ENCODE measurements at regions not wholly inside any gene's neighbourhood (a gene's known extent, or its start where the extent isn't known, plus 50 kb on each side); places are given as distances from the start of the nearest gene placed in this dataset.
A peak's percentile ranks its signal among the peaks of the same experiment; 100 is the strongest.
"Not testable (repeated sequence)": the region's sequence is repeated elsewhere in the genome, so short reads cannot be mapped to it uniquely, and the experiment has no call there.

DNA sequence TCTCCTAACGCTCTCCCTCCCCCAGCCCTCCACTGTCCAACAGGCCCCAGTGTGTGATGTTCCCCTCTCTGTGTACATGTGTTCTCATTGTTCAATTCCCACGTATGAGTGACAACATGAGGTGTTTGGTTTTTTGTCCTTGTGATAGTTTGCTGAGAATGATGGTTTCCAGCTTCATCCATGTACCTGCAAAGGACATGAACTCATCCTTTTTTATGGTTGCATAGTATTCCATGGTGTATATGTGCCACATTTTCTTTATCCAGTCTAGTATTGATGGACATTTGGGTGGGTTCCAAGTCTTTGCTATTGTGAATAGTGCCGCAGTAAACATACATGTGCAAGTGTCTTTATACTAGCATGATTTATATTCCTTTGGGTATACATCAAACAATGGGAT lies 347.4 kb downstream of the MAGEE1 start:
- not testable (repeated sequence) for DNase-seq

DNA sequence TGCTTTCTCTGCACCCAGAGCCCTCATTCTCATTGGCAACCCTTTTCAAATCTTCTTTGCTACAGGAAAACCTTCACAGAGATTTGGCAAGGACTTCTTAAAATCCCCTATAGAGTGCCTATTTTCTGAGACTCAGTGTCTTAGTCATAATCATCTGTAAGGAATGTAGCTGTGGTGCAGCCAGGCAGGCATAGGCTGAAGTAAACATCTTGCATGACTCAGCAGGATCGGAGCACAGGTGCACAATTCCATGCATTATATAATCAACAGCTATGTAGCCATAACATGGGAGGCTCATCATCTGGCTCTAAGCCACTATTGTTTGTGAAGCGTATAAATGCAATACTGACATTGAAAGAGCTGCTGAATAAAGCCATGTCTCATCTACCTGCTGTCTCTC lies 368.8 kb downstream of the MAGEE1 start:
- peak; percentile 43 for DNase-seq

DNA sequence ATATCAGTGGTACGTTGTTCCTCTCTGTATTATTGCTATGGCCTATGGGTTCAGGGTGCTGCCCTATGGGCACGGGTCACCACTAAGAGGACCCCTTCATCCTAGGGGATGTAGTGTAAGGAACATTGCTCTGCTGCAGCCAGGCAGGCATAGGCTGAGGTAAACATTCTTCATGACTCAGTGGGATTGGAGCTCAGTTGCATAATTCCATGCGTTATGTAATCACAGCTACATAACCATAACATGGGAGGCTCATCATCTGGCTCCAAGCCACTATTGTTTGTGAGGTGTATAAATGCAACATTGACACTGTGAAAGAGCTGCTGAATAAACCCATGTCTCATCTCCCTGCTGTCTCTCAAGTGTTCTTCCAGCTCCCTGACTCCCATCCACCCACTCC lies 375.2 kb downstream of the MAGEE1 start:
- DNase-seq = no peak

DNA sequence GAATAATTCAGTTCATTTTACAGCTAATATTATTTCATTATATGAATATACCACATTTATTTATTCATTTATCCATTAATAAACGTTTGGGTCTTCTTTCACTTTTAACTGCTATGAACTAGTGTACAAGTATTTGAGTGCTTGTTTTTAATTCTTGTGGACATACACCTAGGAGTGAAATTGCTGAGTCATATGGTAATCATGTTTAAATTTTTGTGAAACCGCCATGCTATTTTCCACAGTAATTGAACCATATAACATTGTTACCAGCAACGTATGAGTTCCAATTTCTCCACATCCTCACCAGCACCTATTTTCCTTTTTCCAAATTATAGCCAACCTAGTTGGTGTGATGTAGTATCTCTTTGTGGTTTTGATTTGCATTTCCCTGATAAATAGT lies 388.2 kb downstream of the MAGEE1 start:
- DNase-seq = no peak

DNA sequence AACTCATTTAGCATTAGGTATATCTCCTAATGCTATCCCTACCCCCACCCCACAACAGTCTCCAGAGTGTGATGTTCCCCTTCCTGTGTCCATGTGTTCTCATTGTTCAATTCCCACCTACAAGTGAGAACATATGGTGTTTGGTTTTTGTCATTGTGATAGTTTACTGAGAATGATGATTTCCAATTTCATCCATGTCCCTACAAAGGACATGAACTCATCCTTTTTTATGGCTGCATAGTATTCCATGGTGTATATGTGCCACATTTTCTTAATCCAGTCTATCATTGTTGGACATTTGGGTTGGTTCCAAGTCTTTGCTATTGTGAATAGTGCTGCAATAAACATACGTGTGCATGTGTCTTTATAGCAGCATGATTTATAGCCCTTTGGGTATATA lies 389.8 kb downstream of the MAGEE1 start:
- not testable (repeated sequence) for DNase-seq

DNA sequence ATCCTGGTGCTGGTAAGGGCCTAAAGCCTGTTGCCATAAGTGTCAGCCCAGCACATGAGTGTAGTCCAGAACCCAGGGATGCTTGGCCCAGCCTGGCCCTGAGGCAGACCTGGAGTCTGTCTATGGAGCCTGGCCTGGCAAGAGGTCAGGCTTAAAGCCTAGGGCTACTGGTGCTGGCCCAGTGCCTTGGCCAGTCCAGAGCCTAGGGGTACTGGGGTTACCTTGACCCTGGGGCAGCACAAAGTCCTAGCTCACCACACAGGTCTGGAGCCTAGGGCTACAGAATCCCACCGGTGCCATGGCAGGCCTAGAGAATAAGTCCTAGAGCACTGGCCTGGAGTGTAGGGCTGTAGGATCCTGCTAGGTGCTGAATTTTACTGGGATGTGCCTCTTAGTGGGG lies 393.8 kb downstream of the MAGEE1 start:
- no peak for DNase-seq

DNA sequence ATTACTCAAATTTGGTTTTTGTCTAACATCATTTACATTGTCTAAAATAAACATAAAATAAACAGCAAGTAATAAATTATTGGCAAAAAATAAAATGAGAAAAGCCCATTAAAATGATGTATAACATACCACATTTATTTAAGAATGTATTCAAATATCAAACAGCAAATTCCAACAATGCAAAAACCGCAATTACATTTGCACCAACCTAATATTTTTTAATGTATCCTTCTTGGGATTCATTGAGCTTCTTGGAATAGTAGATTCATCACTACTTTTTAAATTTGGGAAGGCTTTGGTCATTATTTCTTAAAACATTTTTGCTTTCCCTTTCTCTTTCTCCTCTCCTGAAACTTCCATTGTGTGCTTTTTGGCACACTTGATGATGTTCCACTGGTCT lies 400.2 kb downstream of the MAGEE1 start:
- DNase-seq = no peak

DNA sequence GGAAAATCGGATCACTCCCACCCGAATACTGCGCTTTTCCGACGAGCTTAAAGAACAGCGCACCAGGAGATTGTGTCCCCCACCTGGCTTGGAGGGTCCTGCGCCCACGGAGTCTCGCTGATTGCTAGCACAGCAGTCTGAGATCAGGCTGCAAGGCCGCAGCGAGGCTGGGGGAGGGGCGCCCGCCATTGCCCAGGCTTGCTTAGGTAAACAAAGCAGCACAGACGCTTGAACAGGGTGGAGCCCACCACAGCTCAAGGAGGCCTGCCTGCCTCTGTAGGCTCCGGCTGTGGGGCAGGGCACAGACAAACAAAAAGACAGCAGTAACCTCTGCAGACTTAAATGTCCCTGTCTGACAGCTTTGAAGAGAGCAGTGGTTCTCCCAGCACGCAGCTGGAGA lies 413.4 kb downstream of the MAGEE1 start:
- not testable (repeated sequence) for DNase-seq

DNA sequence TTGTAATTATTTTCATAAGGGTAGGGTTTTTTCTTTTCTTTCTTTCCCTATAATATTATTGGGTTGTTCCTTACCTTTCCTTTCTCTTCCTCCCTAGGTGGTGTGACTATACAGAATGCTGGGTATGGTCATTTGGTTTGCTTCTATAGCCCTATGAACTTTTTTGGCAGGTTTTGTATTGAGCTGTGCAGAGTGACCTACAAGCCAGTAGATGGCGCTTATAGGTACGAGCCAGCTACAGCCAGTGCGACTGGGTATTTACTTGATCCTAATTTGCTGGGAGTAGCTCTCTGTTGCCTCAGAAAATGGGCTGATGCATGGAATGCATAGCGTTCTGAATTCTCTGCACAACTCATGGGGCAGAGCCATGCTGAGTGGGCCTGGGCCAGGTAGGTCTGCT lies 423.3 kb downstream of the MAGEE1 start:
- peak; percentile 4 for DNase-seq

DNA sequence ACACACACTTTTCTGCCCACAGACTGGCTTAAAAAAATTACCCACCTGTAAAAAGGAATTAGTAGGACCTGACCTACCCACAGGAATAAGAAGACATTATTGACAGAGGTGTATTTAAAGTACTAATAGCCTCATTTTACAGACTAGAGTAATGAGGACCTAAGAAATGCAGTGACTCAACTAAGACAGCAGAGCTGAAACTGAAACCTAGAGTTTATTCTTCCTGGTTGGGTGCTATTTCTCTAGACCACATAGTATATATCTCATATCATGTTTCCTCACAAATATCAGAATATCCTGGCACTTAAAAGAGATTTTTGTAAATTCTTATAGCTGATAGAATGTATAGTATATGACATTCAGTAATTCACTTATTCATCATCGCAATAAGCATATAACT lies 435.0 kb downstream of the MAGEE1 start:
- no peak for DNase-seq

DNA sequence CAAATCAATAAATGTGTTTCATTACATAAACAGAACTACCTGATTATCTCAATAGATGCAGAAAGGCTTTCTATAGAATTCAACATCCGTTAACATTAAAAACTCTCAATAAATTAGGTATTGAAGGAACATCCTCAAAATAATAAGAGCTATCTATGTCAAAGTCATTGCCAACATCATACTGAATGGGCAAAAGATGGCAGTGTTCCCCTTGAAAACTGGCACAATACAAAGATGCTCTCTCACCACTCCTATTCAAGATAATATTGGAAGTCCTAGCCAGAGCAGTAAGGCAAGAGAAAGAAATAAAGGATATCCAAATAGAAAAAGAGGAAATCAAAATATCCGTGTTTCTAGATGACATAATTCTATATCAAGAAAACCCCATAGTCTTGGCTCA lies 466.4 kb downstream of the MAGEE1 start:
- no peak for DNase-seq

DNA sequence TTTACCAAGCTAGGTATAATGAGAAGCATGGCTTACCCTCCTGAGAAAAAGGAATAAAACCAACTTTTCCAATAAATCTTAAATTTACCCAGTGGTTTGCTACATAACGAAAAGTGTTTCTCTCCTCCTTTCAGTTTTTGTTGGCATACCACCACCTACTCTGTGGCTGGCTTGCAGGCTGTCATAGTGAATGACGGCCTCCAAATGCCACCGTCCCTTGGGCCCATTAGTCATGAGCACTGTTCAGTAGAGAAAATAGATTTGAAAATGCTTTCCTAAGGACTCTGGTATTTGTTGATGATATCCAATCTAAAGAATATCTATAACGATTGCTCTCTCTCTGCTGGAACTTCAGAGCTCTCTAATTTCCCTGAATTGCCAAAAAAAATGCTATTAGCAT lies 488.3 kb downstream of the MAGEE1 start:
- no peak for DNase-seq

DNA sequence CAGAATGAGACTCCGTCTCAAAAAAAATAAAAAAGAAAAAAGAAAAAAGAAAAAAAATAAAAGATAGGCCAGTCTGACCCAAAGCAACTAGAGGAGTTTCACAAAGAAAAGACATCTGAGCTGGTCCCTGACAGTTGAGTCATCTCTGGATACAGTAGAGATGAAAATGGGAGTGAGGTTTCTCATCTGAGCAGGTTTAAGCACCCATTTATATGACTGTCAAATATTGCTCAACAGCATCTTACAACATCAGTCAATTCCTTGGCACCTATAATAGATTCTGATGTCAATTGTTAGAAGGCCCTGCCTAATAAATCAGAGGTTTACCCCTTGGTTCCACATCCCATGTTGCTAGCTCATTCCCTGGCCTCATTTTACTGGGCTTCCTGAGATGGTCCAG lies 490.5 kb downstream of the MAGEE1 start:
- DNase-seq = no peak

DNA sequence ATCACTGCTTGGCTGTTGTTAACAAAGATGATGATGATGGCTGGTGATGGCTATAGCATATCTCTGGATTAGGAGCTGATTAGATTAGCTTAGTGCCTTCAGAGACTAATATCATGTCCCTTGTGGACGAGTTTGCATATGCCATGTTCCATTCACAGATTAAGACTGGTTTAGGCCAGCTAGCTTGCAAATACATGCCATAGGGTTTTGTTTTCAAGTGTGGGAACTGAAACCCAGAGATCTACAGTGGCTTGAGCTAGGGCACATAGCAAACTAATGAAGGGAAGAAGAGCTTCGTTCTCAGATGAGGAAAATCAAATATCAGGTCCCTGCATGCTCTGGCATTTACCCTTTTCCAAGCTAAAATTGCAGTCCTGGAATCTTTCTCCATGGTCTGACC lies 492.3 kb downstream of the MAGEE1 start:
- no peak for DNase-seq

DNA sequence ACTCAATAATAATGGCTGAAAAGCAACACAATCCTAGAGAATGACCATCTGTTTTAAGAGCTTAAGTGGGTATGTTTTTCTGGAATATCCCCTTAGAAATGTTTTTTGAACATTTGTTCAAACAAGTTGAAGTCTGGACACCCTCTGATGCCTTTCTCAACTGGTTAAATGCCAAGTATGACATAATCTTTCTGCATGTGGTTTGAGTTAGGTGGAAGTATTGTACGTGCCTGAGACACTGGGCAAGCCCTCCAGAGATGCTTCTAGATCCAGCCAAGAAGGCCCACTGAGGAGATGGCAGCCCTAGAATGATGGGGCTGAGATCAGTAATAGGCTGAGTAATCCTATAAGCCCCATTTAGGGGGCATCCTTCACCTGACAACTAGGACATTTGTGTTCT lies 493.1 kb downstream of the MAGEE1 start:
- DNase-seq = no peak

DNA sequence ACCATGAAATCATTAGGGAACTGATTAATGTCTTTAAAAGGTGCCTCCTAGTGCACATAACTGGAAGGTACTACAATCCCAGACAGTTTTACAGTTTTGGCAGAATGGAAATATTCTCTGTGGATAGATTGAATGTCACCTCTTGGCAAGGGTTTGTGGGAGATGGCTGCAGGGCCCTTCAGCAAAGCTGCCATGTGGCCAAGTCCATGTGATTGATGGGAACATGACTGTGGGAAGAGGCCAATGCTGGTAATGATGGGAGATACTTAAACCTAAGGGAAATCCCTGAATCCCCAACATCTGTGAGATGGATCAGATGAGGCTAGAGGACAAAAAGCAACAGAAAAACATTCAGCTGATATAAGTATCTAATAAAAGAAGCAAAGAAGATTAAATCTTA lies 493.7 kb downstream of the MAGEE1 start:
- DNase-seq = no peak

DNA sequence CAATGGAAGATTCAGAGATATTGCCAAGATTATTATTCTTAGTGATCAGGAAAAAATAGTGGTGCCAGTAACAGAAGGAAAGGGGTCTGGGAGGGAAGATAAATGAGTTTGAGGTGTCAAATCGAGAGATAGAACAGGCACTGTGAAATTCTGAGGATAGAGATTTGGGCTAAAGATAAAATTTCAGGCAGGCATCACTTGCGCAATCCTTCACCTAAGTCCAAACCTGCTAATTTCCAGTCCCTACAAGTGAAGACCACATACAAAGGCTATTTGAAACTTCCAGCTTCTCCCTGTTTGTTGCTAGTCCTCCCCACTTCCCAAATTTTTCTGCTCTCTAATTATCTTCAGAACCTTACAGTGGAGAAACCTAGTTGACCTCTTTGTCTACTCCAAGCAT lies 494.6 kb downstream of the MAGEE1 start:
- no peak for DNase-seq

DNA sequence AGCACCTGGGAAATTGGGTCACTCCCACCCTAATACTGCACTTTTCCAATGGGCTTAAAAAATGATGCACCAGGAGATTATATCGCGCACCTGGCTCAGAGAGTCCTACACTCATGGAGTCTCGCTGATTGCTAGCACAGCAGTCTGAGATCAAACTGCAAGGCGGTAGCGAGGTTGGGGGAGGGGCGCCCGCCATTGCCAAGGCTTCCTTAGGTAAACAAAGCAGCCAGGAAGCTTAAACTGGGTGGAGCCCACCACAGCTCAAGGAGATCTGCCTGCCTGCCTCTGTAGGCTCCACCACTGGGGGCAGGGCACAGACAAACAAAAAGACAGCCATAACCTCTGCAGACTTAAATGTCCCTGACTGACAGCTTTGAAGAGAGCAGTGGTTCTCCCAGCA lies 497.1 kb downstream of the MAGEE1 start:
- DNase-seq = not testable (repeated sequence)

DNA sequence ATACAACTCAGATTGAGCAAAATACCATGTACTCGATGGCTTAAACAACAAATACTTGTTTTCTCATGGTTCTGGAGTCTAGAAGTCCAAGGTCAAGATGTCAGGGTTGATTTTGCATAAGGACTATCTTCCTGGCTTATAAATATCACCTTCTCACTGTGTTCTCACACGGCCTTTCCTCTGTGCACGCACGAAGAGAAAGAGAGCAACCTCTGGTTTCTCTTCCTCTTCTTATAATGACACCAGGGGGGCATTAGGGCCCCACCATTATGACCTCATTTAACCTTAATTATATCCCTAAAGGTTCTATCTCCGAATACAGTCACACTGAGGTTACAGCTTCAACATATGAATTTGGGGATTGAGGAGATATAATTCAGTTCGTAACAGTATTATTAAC lies 504.0 kb downstream of the MAGEE1 start:
- no peak for DNase-seq

DNA sequence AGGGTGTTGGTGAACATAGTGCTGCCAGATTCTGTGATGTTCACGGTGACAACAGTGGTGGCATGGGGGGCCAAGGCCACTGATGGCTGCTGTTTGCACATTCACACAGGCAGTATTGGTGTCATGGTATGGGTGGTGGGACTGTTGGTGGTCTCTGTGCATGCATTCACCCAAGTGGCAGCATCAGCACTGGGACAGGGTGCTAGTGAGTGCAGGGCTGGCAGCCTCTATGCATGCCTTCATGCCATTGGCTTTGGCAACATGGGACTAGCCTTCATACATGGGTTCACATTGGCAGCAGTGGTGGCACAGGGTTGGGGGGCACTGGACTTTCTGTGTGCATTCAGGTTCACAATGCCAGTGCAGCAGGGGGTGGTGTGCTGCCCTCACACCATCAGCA lies 489.7 kb upstream of the FGF16 start:
- no peak for DNase-seq

DNA sequence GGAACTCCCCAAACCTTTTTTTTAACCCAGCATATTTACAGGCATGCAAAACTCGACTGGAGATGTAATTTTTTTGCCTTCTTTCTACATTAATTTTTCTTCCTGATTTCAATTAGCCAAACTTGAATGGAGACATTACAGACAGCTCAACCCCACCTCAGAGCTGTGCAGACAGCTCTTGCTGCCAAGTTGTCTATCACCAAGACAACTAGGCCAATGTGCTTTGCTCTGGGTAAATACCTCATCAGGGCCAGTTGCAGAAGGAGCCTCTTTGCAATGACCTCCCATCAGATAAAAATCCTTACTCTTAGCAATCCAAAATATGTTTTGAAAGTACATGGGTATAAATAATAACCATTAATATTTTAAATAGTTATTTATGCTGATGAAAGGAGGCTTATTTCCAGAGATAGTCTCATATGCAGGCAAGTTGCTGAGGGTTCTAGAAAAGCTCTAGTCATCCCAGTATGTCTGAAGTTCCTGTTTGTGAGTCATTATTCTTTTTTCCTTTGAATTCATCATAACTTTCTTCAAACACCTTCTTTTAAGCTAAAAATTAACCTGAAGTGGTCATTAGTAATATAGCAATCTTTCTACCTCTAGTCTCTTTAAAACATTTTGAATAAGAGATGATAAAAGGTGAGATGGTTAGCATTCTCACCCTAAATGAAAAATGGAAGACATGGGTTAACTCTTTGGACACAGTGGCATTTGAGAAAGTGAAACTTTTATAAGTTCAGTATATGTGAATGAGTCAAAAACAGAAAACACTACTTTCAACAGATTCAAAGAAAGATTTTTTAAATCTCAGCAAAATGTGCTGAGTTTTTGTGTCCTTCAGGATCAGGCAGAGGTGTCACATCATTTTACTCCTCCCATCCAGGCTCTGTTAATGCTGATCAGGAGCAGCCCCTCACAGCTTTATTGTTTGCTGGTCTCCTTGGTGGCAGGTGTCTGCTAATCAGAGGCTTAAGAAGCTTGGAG lies 475.5 kb upstream of the FGF16 start:
- DNase-seq = no peak

DNA sequence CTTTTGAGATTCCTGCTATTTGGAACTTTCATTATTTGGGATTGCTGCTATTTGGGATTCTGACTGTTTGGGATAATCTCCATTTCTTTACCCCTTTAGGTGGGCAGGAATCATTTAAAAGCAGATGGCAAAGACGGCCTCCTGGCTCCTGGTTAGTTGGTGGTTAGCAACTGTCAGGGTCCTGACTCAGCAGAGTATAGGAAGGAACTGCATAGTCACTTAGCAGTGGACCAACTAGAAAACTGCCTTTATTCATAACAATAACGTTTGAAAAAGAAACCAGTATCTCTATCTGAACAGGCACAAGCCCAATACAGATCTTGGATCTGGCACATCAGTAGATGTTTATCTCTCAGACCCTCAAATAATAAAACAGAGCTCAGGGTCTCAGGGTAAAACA lies 469.7 kb upstream of the FGF16 start:
- no peak for DNase-seq

DNA sequence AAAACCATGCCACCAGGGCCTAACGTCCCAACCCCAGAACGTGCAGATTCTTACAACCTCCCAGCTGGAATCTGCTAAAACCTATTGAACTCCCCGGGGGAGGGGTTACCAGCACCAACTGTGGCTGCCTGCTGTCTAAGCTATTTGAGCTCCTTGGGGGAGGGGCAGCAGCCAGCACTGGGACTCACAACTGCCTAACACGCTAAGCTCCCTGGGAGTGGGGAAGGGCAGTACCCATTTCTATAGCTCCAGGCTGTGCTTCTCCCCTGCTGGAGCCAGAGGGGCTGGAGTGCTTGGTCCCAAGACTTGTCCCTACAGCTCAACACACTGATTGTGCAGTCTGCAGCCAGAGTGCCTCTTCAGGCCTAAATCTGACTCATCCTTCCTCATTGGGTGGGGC lies 459.8 kb upstream of the FGF16 start:
- DNase-seq = no peak

DNA sequence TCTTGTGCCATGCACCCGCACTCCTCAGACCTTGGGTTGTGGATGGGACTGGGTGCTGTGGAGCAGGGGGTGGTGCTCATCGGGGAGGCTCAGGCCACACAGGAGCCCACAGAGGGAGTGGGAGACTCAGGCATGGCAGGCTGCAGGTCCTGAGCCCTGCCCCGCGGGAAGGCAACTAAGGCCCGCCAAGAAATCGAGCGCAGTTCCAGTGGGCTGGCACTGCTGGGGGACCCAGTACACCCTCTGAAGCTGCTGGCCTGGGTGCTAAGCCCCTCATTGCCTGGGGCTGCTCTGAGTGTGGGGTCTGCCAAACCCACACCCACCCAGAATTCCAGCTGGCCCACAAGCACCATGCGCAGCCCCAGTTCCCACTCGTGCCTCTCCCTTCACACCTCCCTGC lies 450.5 kb upstream of the FGF16 start:
- no peak for DNase-seq

DNA sequence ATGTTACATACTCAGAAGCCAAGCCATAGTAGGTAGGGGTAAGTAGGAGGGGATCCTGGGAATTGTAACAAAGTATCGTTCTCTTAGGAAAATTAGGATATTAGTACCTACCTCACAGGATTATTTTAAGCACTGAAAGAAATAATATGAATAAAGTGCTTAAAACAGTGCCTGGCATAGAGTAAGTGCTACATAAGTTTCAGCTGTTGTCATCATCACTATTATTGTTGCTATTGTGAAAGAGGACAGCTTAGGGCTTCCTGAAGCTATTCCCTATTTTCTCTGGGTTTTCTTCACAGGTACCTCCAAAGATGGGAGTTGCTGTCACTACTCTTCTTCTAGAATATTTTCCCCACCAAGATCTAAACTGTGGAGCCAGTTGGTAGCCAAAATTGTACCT lies 443.7 kb upstream of the FGF16 start:
- no peak for DNase-seq

All from RPMI8226 (cell line).